SU-DHL-6 (cell line): ENCODE measurements at regions not wholly inside any gene's neighbourhood (a gene's known extent, or its start where the extent isn't known, plus 50 kb on each side); places are given as distances from the start of the nearest gene placed in this dataset.
"Not testable (repeated sequence)": the region's sequence is repeated elsewhere in the genome, so short reads cannot be mapped to it uniquely, and the experiment has no call there.

ENCODE experiments used
- CTCF ChIP-seq: fragments of 200-600 bp; sonication (generic); IDR thresholded peaks from one replicate; pipeline ENCODE4 v1.5.1; 2017; ENCODE audit warnings: antibody characterized with exemption, mild to moderate bottlenecking, low read length, moderate library complexity; ENCODE audit not compliant: insufficient read depth, poor library complexity, severe bottlenecking
- EZH2phosphoT487 ChIP-seq: fragments of 200-600 bp; sonication (generic), shearing (Covaris generic); conservative IDR thresholded peaks from 2 replicates; pipeline ENCODE4 v1.6.1; 2018; ENCODE audit warnings: mild to moderate bottlenecking, antibody characterized with exemption, low read length, moderate library complexity, mixed read lengths

GRCh38 chr5:99730653-99731052 is 801.8 kb upstream of the CHD1 start:
- TF ChIP-seq CTCF, EZH2phosphoT487: not testable (repeated sequence)
